Osteocyte (in vitro differentiated cells): ENCODE measurements at regions not wholly inside any gene's neighbourhood (a gene's known extent, or its start where the extent isn't known, plus 50 kb on each side); places are given as distances from the start of the nearest gene placed in this dataset.

ENCODE experiments used
- DNase-seq: peaks from one replicate; pipeline ENCODE4 v3.0.0; 2021; ENCODE audit warnings: mixed read lengths; ENCODE audit not compliant: unreplicated experiment; ENCODE audit errors: extremely low spot score
- H3K27ac Mint-ChIP-seq: one replicate; pipeline ENCODE4 v1.8.0; 2021; ENCODE audit warnings: mild to moderate bottlenecking, mixed read lengths; ENCODE audit not compliant: unreplicated experiment
- H3K27me3 Mint-ChIP-seq: one replicate; pipeline ENCODE4 v1.8.0; 2021; ENCODE audit warnings: mixed read lengths; ENCODE audit not compliant: unreplicated experiment
- H3K36me3 Mint-ChIP-seq: one replicate; pipeline ENCODE4 v1.8.0; 2021; ENCODE audit warnings: mixed read lengths; ENCODE audit not compliant: unreplicated experiment
- H3K4me1 Mint-ChIP-seq: one replicate; pipeline ENCODE4 v1.8.0; 2021; ENCODE audit warnings: mixed read lengths; ENCODE audit not compliant: unreplicated experiment
- H3K4me3 Mint-ChIP-seq: one replicate; pipeline ENCODE4 v1.8.0; 2021; ENCODE audit warnings: mild to moderate bottlenecking, moderate library complexity, mixed read lengths; ENCODE audit not compliant: unreplicated experiment
- H3K9me3 Mint-ChIP-seq: one replicate; pipeline ENCODE4 v1.8.0; 2021; ENCODE audit warnings: mixed read lengths; ENCODE audit not compliant: unreplicated experiment
- TF ChIP-seq, protein P1 (sequence below): fragments of 200-600 bp; sonication (generic); IDR thresholded peaks from 2 replicates; pipeline ENCODE4 v1.5.0; 2021; ENCODE audit warnings: antibody characterized with exemption, mild to moderate bottlenecking, moderate library complexity

DNA sequence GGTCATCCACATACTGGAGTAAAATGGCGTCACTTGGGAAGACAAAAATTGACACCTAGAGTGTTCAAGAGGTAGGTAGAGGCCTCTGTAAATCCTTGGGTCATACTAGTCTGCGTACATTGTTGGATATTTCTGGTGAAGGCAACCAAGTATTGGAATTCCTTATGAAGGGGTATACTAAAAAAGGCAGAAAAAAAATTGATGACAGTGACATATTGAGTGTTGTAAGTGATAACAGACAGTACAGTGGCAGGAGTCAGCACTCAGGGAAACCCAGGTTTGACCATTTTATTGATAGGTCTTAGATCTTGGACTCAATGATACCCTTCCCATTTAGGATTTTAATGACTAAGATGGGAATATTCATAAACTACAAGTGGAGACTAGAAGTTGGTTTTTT is 359.1 kb upstream of the VSTM2A start:
- TF ChIP-seq, protein P1, sequence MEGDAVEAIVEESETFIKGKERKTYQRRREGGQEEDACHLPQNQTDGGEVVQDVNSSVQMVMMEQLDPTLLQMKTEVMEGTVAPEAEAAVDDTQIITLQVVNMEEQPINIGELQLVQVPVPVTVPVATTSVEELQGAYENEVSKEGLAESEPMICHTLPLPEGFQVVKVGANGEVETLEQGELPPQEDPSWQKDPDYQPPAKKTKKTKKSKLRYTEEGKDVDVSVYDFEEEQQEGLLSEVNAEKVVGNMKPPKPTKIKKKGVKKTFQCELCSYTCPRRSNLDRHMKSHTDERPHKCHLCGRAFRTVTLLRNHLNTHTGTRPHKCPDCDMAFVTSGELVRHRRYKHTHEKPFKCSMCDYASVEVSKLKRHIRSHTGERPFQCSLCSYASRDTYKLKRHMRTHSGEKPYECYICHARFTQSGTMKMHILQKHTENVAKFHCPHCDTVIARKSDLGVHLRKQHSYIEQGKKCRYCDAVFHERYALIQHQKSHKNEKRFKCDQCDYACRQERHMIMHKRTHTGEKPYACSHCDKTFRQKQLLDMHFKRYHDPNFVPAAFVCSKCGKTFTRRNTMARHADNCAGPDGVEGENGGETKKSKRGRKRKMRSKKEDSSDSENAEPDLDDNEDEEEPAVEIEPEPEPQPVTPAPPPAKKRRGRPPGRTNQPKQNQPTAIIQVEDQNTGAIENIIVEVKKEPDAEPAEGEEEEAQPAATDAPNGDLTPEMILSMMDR, result no peak
- Mint-ChIP-seq H3K27ac (no peak overlapping the region), H3K27me3 (no peaks in the 10 kb centered on the region), H3K4me1 (no peaks in the 10 kb centered on the region), H3K9me3 (peaks cover 43% of the 10 kb centered on the region), H3K4me3 (no peak overlapping the region), H3K36me3 (no peaks in the 10 kb centered on the region)
- no peak for DNase-seq

DNA sequence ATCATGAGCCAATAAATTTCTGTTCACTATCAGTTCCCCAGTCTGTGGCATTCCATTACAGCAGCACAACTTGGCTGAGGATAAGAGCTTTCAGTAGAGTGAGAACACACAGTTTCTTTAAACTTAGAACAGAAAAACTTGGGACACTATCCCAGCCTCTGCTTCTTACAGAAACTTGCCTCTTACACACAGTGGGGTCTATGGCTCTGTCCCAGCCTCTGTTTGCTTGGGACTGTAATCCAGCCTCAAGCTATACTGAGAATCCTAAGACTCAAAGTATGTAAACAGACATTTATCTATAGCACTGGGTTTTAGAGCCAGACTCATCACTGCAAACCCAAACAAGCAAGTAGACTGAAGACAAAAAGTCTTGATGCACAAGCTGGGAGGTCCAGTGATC is 355.8 kb upstream of the VSTM2A start:
- H3K4me3 Mint-ChIP-seq, result no peak overlapping the region
- no peaks in the 10 kb centered on the region for H3K36me3 Mint-ChIP-seq
- no peak for DNase-seq
- peaks cover 17% of the 10 kb centered on the region for H3K9me3 Mint-ChIP-seq
- H3K27me3 Mint-ChIP-seq, result no peaks in the 10 kb centered on the region
- H3K27ac Mint-ChIP-seq, result no peak overlapping the region
- H3K4me1 Mint-ChIP-seq, result no peaks in the 10 kb centered on the region
- TF ChIP-seq, protein P1, result no peak

DNA sequence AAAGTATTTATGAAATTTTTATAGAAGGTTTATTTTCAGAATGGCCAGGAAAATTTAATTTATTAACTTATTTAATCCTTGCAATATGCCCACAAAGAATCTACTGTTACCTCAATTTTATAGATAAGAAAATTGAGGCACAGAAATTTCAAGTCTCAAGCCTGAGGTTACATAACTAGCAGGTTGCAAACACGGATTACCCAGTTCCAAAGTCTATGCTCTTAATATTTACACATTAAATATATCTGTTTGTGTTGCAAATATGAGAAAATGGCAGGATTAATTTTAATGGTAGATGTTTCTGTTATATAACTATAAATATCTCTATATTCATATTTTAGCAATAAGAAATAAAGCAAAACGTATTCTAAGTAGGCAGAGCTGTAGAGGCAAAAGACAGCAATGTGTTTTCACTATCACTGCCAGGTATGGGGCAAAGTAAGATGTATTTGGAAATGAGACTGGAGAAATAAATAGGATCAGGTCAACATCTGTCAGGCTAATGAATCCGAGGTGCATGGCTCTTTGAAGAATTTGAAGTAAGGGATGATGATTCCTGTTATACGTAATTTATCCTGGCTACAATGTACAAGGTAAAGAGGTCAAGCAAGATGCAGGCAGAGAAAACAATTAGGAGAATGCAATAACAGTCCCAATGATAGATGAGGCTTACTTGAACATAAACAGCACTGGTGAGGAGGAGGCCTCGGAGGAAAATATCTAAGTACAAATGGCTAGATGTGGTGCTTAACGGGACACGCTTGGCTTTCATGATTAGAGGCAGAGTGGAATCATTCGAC is 354.1 kb upstream of the VSTM2A start:
- H3K27ac Mint-ChIP-seq, result no peak overlapping the region
- peaks cover 10% of the 10 kb centered on the region for H3K9me3 Mint-ChIP-seq
- no peak for DNase-seq
- no peaks in the 10 kb centered on the region for H3K36me3 Mint-ChIP-seq
- TF ChIP-seq, protein P1, result no peak
- no peaks in the 10 kb centered on the region for H3K27me3 Mint-ChIP-seq
- no peaks in the 10 kb centered on the region for H3K4me1 Mint-ChIP-seq
- no peak overlapping the region for H3K4me3 Mint-ChIP-seq

DNA sequence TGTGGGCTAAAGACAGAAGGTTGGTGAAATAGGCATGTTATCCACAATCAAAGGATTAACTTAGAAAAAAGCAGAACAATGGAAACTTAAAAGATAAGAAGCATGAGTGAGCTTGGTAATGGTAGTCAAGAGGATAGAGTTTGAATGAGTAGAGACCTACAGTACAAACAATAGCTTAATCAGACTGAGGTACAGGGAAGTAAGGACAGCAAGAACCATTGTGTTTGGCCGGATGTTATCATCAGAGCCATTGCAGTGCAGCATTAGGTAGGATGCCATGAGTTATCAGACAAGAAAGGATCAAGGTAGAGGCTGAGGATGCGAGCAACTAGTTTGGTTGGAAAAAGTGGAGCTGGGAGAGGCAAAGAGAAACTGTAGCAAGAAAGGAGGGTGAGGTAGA is 353.3 kb upstream of the VSTM2A start:
- Mint-ChIP-seq H3K4me3 (no peak overlapping the region), H3K4me1 (no peaks in the 10 kb centered on the region), H3K36me3 (no peaks in the 10 kb centered on the region), H3K27me3 (no peaks in the 10 kb centered on the region), H3K27ac (no peak overlapping the region), H3K9me3 (peaks cover 7% of the 10 kb centered on the region)
- TF ChIP-seq, protein P1, result no peak
- no peak for DNase-seq

DNA sequence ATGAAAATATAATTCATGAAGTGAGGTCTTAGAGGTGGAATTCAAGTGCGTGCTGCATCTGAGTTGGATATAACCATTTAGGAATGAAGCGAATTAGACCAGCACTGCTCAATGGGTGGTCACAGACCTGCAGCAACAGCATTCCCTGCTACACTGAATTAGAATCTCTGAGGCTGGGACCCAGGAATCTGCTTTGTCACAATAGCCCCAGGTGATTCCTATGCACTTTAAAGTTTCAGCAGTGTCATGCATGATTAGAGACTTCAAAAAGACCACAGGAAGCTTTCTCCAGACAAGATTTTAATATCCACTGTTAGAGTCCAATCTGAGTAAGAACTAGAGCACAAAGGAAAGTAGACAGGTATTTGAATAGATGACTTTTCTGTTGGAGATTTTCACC is 352.8 kb upstream of the VSTM2A start:
- no peak overlapping the region for H3K27ac Mint-ChIP-seq
- no peaks in the 10 kb centered on the region for H3K4me1 Mint-ChIP-seq
- no peak for DNase-seq
- H3K4me3 Mint-ChIP-seq, result no peak overlapping the region
- TF ChIP-seq, protein P1, result no peak
- H3K36me3 Mint-ChIP-seq, result no peaks in the 10 kb centered on the region
- peaks cover 5% of the 10 kb centered on the region for H3K9me3 Mint-ChIP-seq
- H3K27me3 Mint-ChIP-seq, result no peaks in the 10 kb centered on the region
